GM10248 (cell line): ENCODE measurements at regions not wholly inside any gene's neighbourhood (a gene's known extent, or its start where the extent isn't known, plus 50 kb on each side); places are given as distances from the start of the nearest gene placed in this dataset.

Experiments
- CTCF ChIA-PET: fragments of 300-600 bp; sonication (Branson Sonifier 250); formaldehyde crosslinking; extraction: SDS; loops from one replicate; lab custom pipeline; 2021; ENCODE audit warnings: antibody characterized with exemption; lab: Yijun Ruan, JAX
- POLR2A ChIA-PET: fragments of 350-650 bp; sonication (Branson Sonifier 250); formaldehyde crosslinking; extraction: SDS; loops from one replicate; lab custom pipeline; 2020; ENCODE audit warnings: antibody characterized with exemption; lab: Yijun Ruan, JAX
- DNase-seq: peaks from one replicate; pipeline ENCODE4 v3.0.0; 2012; ENCODE audit errors: extremely low spot score
- CTCF ChIP-seq: IDR thresholded peaks from 2 replicates; pipeline ENCODE4 v1.5.1; 2012; ENCODE audit warnings: mild to moderate bottlenecking, low read depth; ENCODE audit errors: extremely low read depth, missing control alignments, control extremely low read depth

DNA sequence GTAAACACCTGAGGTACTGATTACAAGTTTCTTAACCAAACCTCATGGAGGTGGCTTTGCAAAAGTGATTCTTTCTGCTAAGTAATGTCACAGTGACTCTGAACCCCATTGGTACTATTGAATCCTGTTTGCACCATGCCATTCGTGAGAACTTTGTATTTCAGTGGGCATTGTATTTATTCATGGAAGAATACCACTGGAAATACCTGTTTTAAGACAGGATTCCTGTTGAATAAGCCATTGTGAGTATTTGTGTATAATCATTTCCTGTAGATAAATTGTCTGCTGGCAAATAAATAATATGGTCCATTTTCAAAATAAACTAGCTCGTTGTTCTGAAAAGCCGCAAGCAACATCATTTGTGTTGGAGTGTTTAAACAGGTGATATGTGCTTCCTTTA, 136.4 kb upstream of the GUCY1A1 start:
- ChIA-PET CTCF (interaction anchor here (0.9 to 2.3 kb wide), 4 partner anchors 10 to 256 kb away, joined by 3 to 17 read pairs (median 5); no protein-coding TSS in a partner anchor), POLR2A (no interaction called here)
- no peak for DNase-seq
- no peak for TF ChIP-seq CTCF

GRCh38 chr4:155529716-155530115, 136.9 kb upstream of the GUCY1A1 start:
- ChIA-PET POLR2A (no interaction called here), CTCF (interaction anchor here (1.0 to 2.3 kb wide), 10 partner anchors 12 to 422 kb away, joined by 3 to 17 read pairs (median 4); no protein-coding TSS in a partner anchor)
- no peak for DNase-seq
- no peak for TF ChIP-seq CTCF

DNA sequence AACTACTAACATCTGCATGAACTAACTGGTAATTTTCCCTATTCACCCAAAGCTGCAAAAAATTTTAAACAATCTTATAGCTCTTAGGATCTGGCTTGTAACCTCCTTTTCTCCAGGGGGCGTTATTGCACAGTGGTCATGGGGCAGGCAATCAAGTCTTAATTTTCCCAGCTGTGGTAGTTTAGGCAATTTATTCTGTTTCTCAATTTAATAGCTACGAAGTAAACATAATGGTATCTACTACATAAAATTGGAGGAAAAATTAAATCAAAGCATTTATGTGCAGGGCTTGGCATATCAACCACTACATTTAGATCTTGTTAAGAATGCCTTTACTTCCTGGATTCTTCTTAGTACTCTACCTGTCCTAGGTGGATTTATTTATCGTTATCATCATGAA, 137.4 kb upstream of the GUCY1A1 start:
- ChIA-PET CTCF (interaction anchor here (0.7 to 2.3 kb wide), 12 partner anchors 12 to 423 kb away, joined by 3 to 17 read pairs (median 3); no protein-coding TSS in a partner anchor), POLR2A (no interaction called here)

DNA sequence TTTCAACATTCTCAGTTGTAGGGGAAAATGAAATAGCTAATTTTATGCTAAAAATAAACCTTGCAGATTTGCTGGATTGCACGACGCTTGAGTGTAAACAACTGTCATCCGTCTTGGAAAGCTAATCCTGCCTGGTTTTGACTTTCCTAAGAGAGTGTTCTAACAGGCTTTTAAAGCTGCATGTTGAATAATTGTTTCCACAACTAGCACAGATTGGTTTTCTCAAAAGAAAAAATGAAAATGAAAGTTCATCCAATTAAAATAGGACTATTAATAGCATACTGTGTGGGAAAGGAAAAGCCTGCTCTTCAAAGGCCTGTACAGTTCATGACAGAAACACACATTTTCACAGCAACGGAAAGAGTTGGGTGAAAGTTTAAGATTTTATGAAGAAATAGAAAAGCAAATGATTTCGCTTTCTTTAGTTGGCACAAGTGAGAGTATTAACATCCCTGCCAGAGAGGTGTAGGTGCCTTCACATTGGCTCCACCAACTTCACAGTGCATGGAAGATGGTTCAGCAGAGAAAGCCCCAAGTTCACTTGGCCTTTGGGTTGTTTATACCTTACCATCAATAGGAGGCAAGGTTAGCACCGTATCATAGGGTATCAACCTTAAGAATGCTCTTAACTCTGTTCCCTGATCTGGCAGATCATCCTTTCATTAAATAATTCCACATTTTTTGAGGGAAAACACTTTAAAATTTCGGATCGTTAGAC, 140.0 kb upstream of the GUCY1A1 start:
- ChIA-PET POLR2A (no interaction called here), CTCF (interaction anchor here (2.0 kb wide), 1 partner anchor 261 kb away, joined by 5 read pairs; no protein-coding TSS in a partner anchor)
- no peak for TF ChIP-seq CTCF
- no peak for DNase-seq

More for the DNA sequence above, 137.4 kb upstream of the GUCY1A1 start:
- TF ChIP-seq CTCF, result peak; percentile 24
- peak; percentile 17 for DNase-seq

GRCh38 chr4:155524926-155525455, 141.7 kb upstream of the GUCY1A1 start:
- TF ChIP-seq CTCF, result no peak
- POLR2A ChIA-PET, result no interaction called here
- CTCF ChIA-PET, result interaction anchor here (1.4 to 1.6 kb wide), 3 partner anchors 11 to 20 kb away, joined by 4 read pairs; no protein-coding TSS in a partner anchor
- no peak for DNase-seq

DNA sequence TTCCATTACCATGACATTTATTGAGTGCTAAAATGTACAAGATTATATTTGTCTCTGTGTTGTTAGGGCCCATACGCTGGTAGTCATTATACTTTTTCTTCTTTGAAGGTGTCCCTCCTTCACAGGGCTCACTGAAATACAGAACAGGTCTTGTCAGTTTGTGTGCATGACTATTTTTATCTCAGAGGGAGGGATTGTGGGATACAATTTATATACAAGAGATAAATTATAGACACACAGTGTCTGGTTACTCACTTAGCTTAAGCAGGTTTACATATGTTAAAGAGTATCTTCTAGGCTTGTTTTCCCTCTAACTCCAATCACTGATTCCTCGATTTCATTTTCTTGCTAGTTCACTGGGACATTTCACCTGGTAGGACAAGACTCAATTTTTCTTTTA, 143.3 kb upstream of the GUCY1A1 start:
- ChIA-PET CTCF (interaction anchor here (0.9 to 1.9 kb wide), 3 partner anchors 14 to 63 kb away, joined by 3 to 6 read pairs (median 3); no protein-coding TSS in a partner anchor), POLR2A (no interaction called here)
- no peak for TF ChIP-seq CTCF
- DNase-seq, result no peak
